ENCODE measurements at regions not wholly inside any gene's neighbourhood (a gene's known extent, or its start where the extent isn't known, plus 50 kb on each side); places are given as distances from the start of the nearest gene placed in this dataset.

DNA sequence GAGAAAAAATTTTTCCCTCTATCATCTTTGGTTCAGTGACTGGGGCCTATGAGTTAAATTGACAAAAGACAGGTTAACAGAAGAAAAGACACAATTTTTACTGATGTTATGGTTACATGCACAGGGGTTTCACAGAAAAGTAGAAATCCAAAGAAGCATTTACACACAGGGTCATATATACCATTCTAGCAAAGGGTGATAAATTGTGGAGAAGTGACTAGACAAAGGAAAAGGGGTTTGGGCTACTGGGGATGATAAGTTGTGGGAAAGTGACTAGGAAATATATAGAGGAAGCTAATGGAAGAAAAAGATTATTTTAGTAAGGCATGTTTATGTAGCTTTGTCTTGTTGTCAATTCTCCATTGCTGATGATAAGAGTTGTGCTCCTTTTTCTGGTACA, 276.7 kb upstream of the JARID2 start:
- Histone ChIP-seq H3K36me3 (replicated peaks; ENCODE audit: insufficient read depth, low read depth) (no peaks in the 10 kb centered on the region), H3K79me2 (no peaks in the 10 kb centered on the region), H3K27me3 (no peaks in the 10 kb centered on the region), H3K4me2 (no peak overlapping the region), H3K9me2 (replicated peaks; ENCODE audit: insufficient read depth) (no peaks in the 10 kb centered on the region), H3K9me3 (ENCODE audit: low read depth) (no peaks in the 10 kb centered on the region), H3K27ac (no peak overlapping the region), H3K4me1 (ENCODE audit: insufficient read depth) (no peaks in the 10 kb centered on the region), H2AFZ (no peak overlapping the region), H3K4me3 (no peak overlapping the region), H4K20me1 (ENCODE audit: insufficient read depth, poor library complexity, severe bottlenecking) (no peaks in the 10 kb centered on the region)
- no peak for TF ChIP-seq CTCF (IDR thresholded peaks at IDR 0.05; ENCODE audit: poor library complexity)
- TF ChIP-seq EZH2phosphoT487 (IDR thresholded peaks at IDR 0.05; ENCODE audit: low read depth, severe bottlenecking, unreplicated experiment): no peak
- TF ChIP-seq EZH2 (IDR thresholded peaks at IDR 0.05; ENCODE audit: borderline replicate concordance): no peak
- DNase-seq (ENCODE audit: low spot score): no peak

DNA sequence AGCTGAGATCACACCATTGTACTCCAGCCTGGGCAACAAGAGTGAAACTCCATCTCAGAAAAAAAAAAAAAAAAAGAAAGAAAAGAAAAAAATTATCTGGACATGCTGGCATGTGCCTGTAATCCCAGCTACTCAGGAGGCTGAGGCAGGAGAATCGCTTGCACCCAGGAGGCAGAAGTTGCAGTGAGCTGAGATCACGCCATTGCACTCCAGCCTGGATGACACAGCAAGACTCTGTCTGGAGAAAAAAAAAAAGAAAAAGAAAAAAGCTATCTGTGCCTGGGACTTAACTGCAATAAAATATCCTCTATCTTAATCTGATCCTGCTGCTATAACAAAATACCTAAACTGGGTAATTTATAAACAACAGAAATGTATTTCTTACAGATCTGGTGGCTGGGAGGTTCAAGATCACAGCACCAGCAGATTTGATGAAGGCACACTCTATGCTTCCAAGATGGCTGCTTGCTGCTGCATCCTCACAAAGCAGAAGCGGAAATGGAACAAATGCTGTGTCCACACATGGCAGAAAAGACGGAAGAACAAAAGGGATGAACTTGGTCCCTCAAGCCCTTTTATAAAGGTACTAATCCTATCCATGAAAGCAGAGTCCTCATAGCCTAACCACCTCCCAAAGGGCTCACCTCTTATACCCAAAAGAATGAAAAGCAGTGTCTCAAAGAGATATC, 273.3 kb upstream of the JARID2 start:
- Histone ChIP-seq H3K9me2 (replicated peaks; ENCODE audit: insufficient read depth) (no peaks in the 10 kb centered on the region), H3K4me1 (ENCODE audit: insufficient read depth) (no peaks in the 10 kb centered on the region), H2AFZ (no peak overlapping the region), H3K4me3 (no peak overlapping the region), H4K20me1 (ENCODE audit: insufficient read depth, poor library complexity, severe bottlenecking) (no peaks in the 10 kb centered on the region), H3K4me2 (no peak overlapping the region), H3K27me3 (no peaks in the 10 kb centered on the region), H3K9me3 (ENCODE audit: low read depth) (no peaks in the 10 kb centered on the region), H3K79me2 (no peaks in the 10 kb centered on the region), H3K36me3 (replicated peaks; ENCODE audit: insufficient read depth, low read depth) (no peaks in the 10 kb centered on the region), H3K27ac (no peak overlapping the region)
- 90% methylated on average over 4 of the region's 4 CpGs for WGBS (ENCODE audit: low lambda C conversion rate, missing lambda C conversion rate)
- TF ChIP-seq EZH2 (IDR thresholded peaks at IDR 0.05; ENCODE audit: borderline replicate concordance) (no peak), EZH2phosphoT487 (IDR thresholded peaks at IDR 0.05; ENCODE audit: low read depth, severe bottlenecking, unreplicated experiment) (no peak), CTCF (IDR thresholded peaks at IDR 0.05; ENCODE audit: poor library complexity) (no peak)
- no peak for DNase-seq (ENCODE audit: low spot score)

GRCh38 chr6:14974372-14974771, 271.5 kb upstream of the JARID2 start:
- no peaks in the 10 kb centered on the region for H3K27me3 ChIP-seq
- 100% methylated on average over 1 of the region's 1 CpG for WGBS (ENCODE audit: low lambda C conversion rate, missing lambda C conversion rate)
- no peak overlapping the region for H3K4me2 ChIP-seq

More at GRCh38 chr6:14974372-14974771, 271.5 kb upstream of the JARID2 start:
- H3K4me3 ChIP-seq: no peak overlapping the region
- H3K9me3 ChIP-seq (ENCODE audit: low read depth): no peaks in the 10 kb centered on the region
- no peak for TF ChIP-seq EZH2phosphoT487 (IDR thresholded peaks at IDR 0.05; ENCODE audit: low read depth, severe bottlenecking, unreplicated experiment)
- TF ChIP-seq CTCF (IDR thresholded peaks at IDR 0.05; ENCODE audit: poor library complexity): no peak
- no peak for TF ChIP-seq EZH2 (IDR thresholded peaks at IDR 0.05; ENCODE audit: borderline replicate concordance)
- no peaks in the 10 kb centered on the region for H3K4me1 ChIP-seq (ENCODE audit: insufficient read depth)
- H2AFZ ChIP-seq: no peak overlapping the region
- H3K9me2 ChIP-seq (replicated peaks; ENCODE audit: insufficient read depth): no peaks in the 10 kb centered on the region
- H3K79me2 ChIP-seq: no peaks in the 10 kb centered on the region
- no peak for DNase-seq (ENCODE audit: low spot score)
- no peaks in the 10 kb centered on the region for H4K20me1 ChIP-seq (ENCODE audit: insufficient read depth, poor library complexity, severe bottlenecking)
- no peak overlapping the region for H3K27ac ChIP-seq
- H3K36me3 ChIP-seq (replicated peaks; ENCODE audit: insufficient read depth, low read depth): no peaks in the 10 kb centered on the region
